ENCODE measurements at regions not wholly inside any gene's neighbourhood (a gene's known extent, or its start where the extent isn't known, plus 50 kb on each side); places are given as distances from the start of the nearest gene placed in this dataset.

- DNase-seq (no peak), ATAC-seq (no peak)
- intact Hi-C loops (cut with DNase I; ENCODE audit: low total_unique reads) (no loop called here), in situ Hi-C loops (cut with MboI; ENCODE audit: low sequenced_read_pairs in 4 of 4) (no loop called here)
- H3K9me3 ChIP-seq: no peaks in the 10 kb centered on the region
- no peaks in the 10 kb centered on the region for H3K36me3 ChIP-seq
- no peak for TF ChIP-seq POLR2A (IDR thresholded peaks at IDR 0.05)
- TF ChIP-seq CTCF (IDR thresholded peaks at IDR 0.05 in 4 of 5, conservative IDR thresholded peaks at IDR 0.05 in 1 of 5): no peak
- no peak overlapping the region for H3K27ac ChIP-seq
- no peaks in the 10 kb centered on the region for H3K27me3 ChIP-seq
- no peak overlapping the region for H3K4me3 ChIP-seq
- peaks cover 0 to 3% of the 10 kb centered on the region in 2 donors for H3K4me1 ChIP-seq
Measured at GRCh38 chr1:81437213-81437612, 363.5 kb upstream of the ADGRL2 start.

GRCh38 chr1:81435175-81435574 lies 365.6 kb upstream of the ADGRL2 start:
- H3K9me3 ChIP-seq: no peaks in the 10 kb centered on the region
- ATAC-seq: no peak
- TF ChIP-seq CTCF (IDR thresholded peaks at IDR 0.05 in 4 of 5, conservative IDR thresholded peaks at IDR 0.05 in 1 of 5): no peak
- no peak for TF ChIP-seq POLR2A (IDR thresholded peaks at IDR 0.05)
- intact Hi-C loops (cut with DNase I; ENCODE audit: low total_unique reads) (no loop called here), in situ Hi-C loops (cut with MboI; ENCODE audit: low sequenced_read_pairs in 4 of 4) (no loop called here)
- H3K36me3 ChIP-seq: no peaks in the 10 kb centered on the region
- H3K27me3 ChIP-seq: no peaks in the 10 kb centered on the region
- peaks cover 0 to 3% of the 10 kb centered on the region in 2 donors for H3K4me1 ChIP-seq
- H3K4me3 ChIP-seq: no peak overlapping the region
- no peak for DNase-seq
- no peak overlapping the region for H3K27ac ChIP-seq

DNA sequence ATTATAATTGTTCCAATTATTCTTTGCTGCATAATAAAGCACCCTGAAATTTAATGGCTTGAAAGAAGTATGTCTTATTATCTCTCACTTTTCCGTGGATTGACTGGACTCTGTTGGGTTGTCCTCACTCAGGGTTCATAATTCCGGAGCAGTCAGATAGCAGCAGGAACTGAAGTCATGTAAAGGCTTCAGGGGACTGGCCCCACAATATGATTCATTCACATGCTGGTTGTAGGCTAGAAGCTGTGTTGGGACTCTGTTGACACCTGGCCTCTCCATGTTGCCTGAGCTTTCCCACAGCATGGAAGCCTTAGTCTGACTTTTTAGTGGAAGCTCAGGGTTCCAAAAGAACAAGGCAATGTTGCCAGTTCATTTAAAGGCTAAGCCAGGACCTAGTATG lies 367.1 kb upstream of the ADGRL2 start:
- Histone ChIP-seq H3K9me3 (no peaks in the 10 kb centered on the region), H3K36me3 (no peaks in the 10 kb centered on the region), H3K4me1 (peaks cover 0 to 3% of the 10 kb centered on the region in 2 donors), H3K4me3 (no peak overlapping the region), H3K27ac (no peak overlapping the region), H3K27me3 (no peaks in the 10 kb centered on the region)
- DNase-seq: no peak
- intact Hi-C loops (cut with DNase I; ENCODE audit: low total_unique reads): no loop called here
- no peak for ATAC-seq
- TF ChIP-seq CTCF (IDR thresholded peaks at IDR 0.05 in 4 of 5, conservative IDR thresholded peaks at IDR 0.05 in 1 of 5) (no peak), POLR2A (IDR thresholded peaks at IDR 0.05) (no peak)
- in situ Hi-C loops (cut with MboI; ENCODE audit: low sequenced_read_pairs in 4 of 4): no loop called here

DNA sequence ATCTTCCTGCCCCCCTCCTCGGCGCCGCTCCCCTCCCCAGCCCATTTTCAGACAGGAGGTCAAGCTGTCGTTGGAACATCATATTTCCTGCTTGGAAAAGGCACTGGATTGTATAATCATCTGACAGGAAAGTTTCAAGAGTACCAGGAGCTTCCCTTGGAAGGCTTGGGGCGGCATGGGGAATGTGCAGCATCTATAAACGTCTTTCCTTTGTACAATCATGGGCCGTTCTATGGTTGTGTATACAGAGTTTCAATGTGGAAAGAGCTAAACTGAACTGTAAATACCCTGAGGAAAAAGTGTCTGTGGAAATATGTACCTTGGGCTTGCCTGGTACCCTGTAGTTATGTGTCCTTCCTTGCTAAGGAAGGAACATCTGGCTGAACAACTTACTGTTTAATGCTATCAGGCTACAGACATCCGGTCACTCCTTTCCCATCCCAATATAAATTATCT lies 368.1 kb upstream of the ADGRL2 start:
- no peaks in the 10 kb centered on the region for H3K36me3 ChIP-seq
- no peak for ATAC-seq
- no peaks in the 10 kb centered on the region for H3K27me3 ChIP-seq
- in situ Hi-C loops (cut with MboI; ENCODE audit: low sequenced_read_pairs in 4 of 4) (no loop called here), intact Hi-C loops (cut with DNase I; ENCODE audit: low total_unique reads) (no loop called here)
- H3K27ac ChIP-seq: no peak overlapping the region
- H3K4me3 ChIP-seq: no peak overlapping the region
- H3K4me1 ChIP-seq: peaks cover 0 to 3% of the 10 kb centered on the region in 2 donors
- no peak for DNase-seq
- TF ChIP-seq CTCF (IDR thresholded peaks at IDR 0.05 in 4 of 5, conservative IDR thresholded peaks at IDR 0.05 in 1 of 5): no peak
- H3K9me3 ChIP-seq: no peaks in the 10 kb centered on the region

DNA sequence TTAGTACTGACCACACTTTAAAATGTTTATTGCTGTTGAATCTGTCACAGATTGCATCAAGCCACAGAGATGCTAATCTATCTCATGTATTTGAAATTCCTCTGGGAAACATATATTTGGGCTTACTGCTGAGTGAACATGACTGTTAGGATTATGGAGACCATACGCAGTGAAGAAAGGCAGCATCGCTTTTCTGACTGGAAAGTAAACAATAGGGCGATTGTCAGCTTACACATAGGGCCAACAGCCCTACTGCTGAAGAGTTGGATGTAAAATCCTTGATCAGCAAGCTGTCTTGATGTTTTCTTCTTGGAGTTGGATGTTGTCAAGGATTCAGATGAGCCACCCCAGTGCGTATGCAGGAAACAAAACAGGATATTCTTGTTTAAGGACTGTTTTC lies 368.7 kb upstream of the ADGRL2 start:
- H3K4me1 ChIP-seq: peaks cover 0 to 3% of the 10 kb centered on the region in 2 donors
- H3K27me3 ChIP-seq: no peaks in the 10 kb centered on the region
- intact Hi-C loops (cut with DNase I; ENCODE audit: low total_unique reads): no loop called here
- TF ChIP-seq POLR2A (IDR thresholded peaks at IDR 0.05): no peak
- TF ChIP-seq CTCF (IDR thresholded peaks at IDR 0.05 in 4 of 5, conservative IDR thresholded peaks at IDR 0.05 in 1 of 5): no peak
- peak overlapping the region in 1 of 4 donors; percentile 18 for H3K27ac ChIP-seq
- H3K4me3 ChIP-seq: no peak overlapping the region
- no peaks in the 10 kb centered on the region for H3K9me3 ChIP-seq
- ATAC-seq: no peak
- DNase-seq: no peak
- in situ Hi-C loops (cut with MboI; ENCODE audit: low sequenced_read_pairs in 4 of 4): no loop called here
- no peaks in the 10 kb centered on the region for H3K36me3 ChIP-seq
